CD4-positive, alpha-beta T cell treated with Interleukin-17A for 4 hours (primary cell): ENCODE measurements at regions not wholly inside any gene's neighbourhood (a gene's known extent, or its start where the extent isn't known, plus 50 kb on each side); places are given as distances from the start of the nearest gene placed in this dataset.
"Not testable (repeated sequence)": the region's sequence is repeated elsewhere in the genome, so short reads cannot be mapped to it uniquely, and the experiment has no call there.

Experiments used
- DNase-seq: peaks from one replicate; pipeline ENCODE4 v3.0.0-alpha.2; 2020; ENCODE audit warnings: mixed read lengths

- DNase-seq: no peak
Observed at GRCh38 chr7:85286446-85286845, 99.6 kb upstream of the SEMA3D start.

GRCh38 chr7:85285527-85285926 is 98.7 kb upstream of the SEMA3D start:
- no peak for DNase-seq

- no peak for DNase-seq
Observed at GRCh38 chr7:85275204-85275603, 88.3 kb upstream of the SEMA3D start.

GRCh38 chr7:85274454-85274853 is 87.6 kb upstream of the SEMA3D start:
- no peak for DNase-seq

- DNase-seq: no peak
Observed at GRCh38 chr7:85262891-85263290, 76.0 kb upstream of the SEMA3D start.

GRCh38 chr7:85261336-85261735 is 74.5 kb upstream of the SEMA3D start:
- no peak for DNase-seq

GRCh38 chr7:85249787-85250186 is 62.9 kb upstream of the SEMA3D start:
- not testable (repeated sequence) for DNase-seq

- DNase-seq: no peak
Observed at GRCh38 chr7:85239109-85239508, 52.3 kb upstream of the SEMA3D start.

- DNase-seq: no peak
Observed at GRCh38 chr7:85237721-85238120, 50.9 kb upstream of the SEMA3D start.
